Panc1 (cell line): ENCODE measurements at regions not wholly inside any gene's neighbourhood (a gene's known extent, or its start where the extent isn't known, plus 50 kb on each side); places are given as distances from the start of the nearest gene placed in this dataset.

Experiments
- ATAC-seq: fragments of 200-7000 bp; cut with Tn5 transposase; 2 replicates; pipeline ENCODE4 v1.9.1; 2020; ENCODE audit warnings: mild to moderate bottlenecking, moderate library complexity
- BruUV-seq: library from RNA; stranded (reverse); fragments of 400-500 nt; replicated peaks from 2 replicates; lab custom pipeline; 2021; lab: Mats Ljungman, UMichigan
- CTCF ChIA-PET: fragments of 300-600 bp; sonication (Branson Sonifier 250); formaldehyde crosslinking; loops from one replicate; lab custom pipeline; 2022; ENCODE audit warnings: antibody characterized with exemption; lab: Charles Lee
- POLR2A ChIA-PET: fragments of 300-600 bp; sonication (Branson Sonifier 250); formaldehyde crosslinking; loops from one replicate; lab custom pipeline; 2022; ENCODE audit warnings: antibody characterized with exemption; lab: Charles Lee
- DNase-seq: peaks from one replicate; pipeline ENCODE4 v3.0.0-alpha.2; 2010; ENCODE audit warnings: low read depth, low spot score
- H3K27ac ChIP-seq: 2 replicates; pipeline ENCODE4 v1.5.1; 2011; ENCODE audit warnings: mild to moderate bottlenecking, low read length, inconsistent platforms
- H3K27me3 ChIP-seq: fragments of 200-500 bp; sonication (Bioruptor generic); 2 replicates; pipeline ENCODE4 v1.6.0; 2014; ENCODE audit warnings: low read length, inconsistent platforms; ENCODE audit not compliant: control insufficient read depth, insufficient read depth
- H3K36me3 ChIP-seq: fragments of 200-500 bp; sonication (Bioruptor generic); 2 replicates; pipeline ENCODE4 v1.5.1; 2014; ENCODE audit warnings: inconsistent platforms, mild to moderate bottlenecking, low read length, moderate library complexity; ENCODE audit not compliant: control insufficient read depth, insufficient read depth
- H3K4me1 ChIP-seq: 2 replicates; pipeline ENCODE4 v1.5.1; 2011; ENCODE audit warnings: inconsistent platforms, mild to moderate bottlenecking, low read length, moderate library complexity; ENCODE audit not compliant: control insufficient read depth, insufficient read depth
- H3K4me3 ChIP-seq, 2 experiments: 2 replicates each; pipeline ENCODE4 v1.5.1; 2011 to 2012; ENCODE audit warnings: low read depth in 2 of 2, low read length in 2 of 2, mild to moderate bottlenecking in 2 of 2, inconsistent platforms in 1 of 2, moderate library complexity in 1 of 2
- H3K9me3 ChIP-seq: fragments of 200-500 bp; sonication (Bioruptor generic); 2 replicates; pipeline ENCODE4 v1.5.1; 2014; ENCODE audit warnings: low read depth, mild to moderate bottlenecking, inconsistent platforms, low read length, moderate library complexity; ENCODE audit not compliant: control insufficient read depth, insufficient read depth
- POLR2AphosphoS5 ChIP-seq: IDR thresholded peaks from 2 replicates; pipeline ENCODE4 v1.6.1; 2012; ENCODE audit warnings: mild to moderate bottlenecking, low read depth, low read length, moderate library complexity
- SIN3A ChIP-seq: IDR thresholded peaks from 2 replicates; pipeline ENCODE4 v1.6.1; 2012; ENCODE audit warnings: low read depth, mild to moderate bottlenecking, low read length, moderate library complexity, borderline replicate concordance; ENCODE audit not compliant: insufficient read depth
- TCF7L2 ChIP-seq: IDR thresholded peaks from 2 replicates; pipeline ENCODE4 v1.6.1; 2011; ENCODE audit warnings: mild to moderate bottlenecking, low read depth, low read length, inconsistent platforms
- in situ Hi-C: cut with HindIII; loops from 2 replicates; pipeline ENCODE4 v1.10.0; 2016; ENCODE audit warnings: low sequenced_read_pairs, low pct_unique_long_range_greater_than_20kb
- intact Hi-C: fragments of 100-400 bp; cut with micrococcal nuclease; formaldehyde crosslinking; loops from one replicate; pipeline ENCODE4 v1.10.0; 2022; ENCODE audit not compliant: unreplicated experiment
- TF ChIP-seq, protein P1 (sequence below): fragments of 450-650 bp; IDR thresholded peaks from 2 replicates; pipeline ENCODE4 v1.5.1; 2017; ENCODE audit warnings: mild to moderate bottlenecking
- TF ChIP-seq, protein P2 (sequence below), 2 experiments: IDR thresholded peaks; 2 replicates each; pipeline ENCODE4 v1.6.1; 2011 to 2012; ENCODE audit warnings: low read depth in 2 of 2, control low read depth in 1 of 2, low read length in 1 of 2, mild to moderate bottlenecking in 1 of 2, moderate library complexity in 1 of 2; ENCODE audit not compliant: insufficient read depth in 1 of 2

DNA sequence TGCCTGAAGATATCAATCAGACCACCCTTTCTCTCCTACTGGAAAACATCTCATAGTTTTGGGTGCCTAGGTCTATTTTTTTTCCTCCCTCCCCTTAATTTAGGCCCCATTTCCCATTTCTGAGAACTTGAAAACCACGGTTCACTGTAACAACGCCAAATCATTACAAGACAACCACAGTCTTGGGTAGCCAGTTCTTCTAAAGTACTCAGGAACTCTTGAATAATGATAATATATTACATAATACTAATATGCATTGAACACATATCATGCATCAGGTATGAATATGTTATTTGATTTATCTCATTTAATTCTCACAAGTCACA lies 185.1 kb upstream of the ADO start:
- ChIA-PET CTCF (no interaction called here), POLR2A (interaction anchor here (0.6 kb wide), 1 partner anchor 1247 kb away, joined by 4 read pairs; no protein-coding TSS in a partner anchor)
- Histone ChIP-seq H3K27me3 (no peaks in the 10 kb centered on the region; the same call in 1 of the 2 replicates), H3K9me3 (no peaks in the 10 kb centered on the region; the same call in 1 of the 2 replicates), H3K27ac (no peak overlapping the region), H3K36me3 (no peaks in the 10 kb centered on the region), H3K4me3 (no peak overlapping the region), H3K4me1 (no peaks in the 10 kb centered on the region)
- no TSS peak for BruUV-seq
- ATAC-seq (no peak), DNase-seq (no peak)
- no peak for TF ChIP-seq TCF7L2
- no peak for TF ChIP-seq POLR2AphosphoS5
- no peak for TF ChIP-seq SIN3A
- TF ChIP-seq, protein P1, sequence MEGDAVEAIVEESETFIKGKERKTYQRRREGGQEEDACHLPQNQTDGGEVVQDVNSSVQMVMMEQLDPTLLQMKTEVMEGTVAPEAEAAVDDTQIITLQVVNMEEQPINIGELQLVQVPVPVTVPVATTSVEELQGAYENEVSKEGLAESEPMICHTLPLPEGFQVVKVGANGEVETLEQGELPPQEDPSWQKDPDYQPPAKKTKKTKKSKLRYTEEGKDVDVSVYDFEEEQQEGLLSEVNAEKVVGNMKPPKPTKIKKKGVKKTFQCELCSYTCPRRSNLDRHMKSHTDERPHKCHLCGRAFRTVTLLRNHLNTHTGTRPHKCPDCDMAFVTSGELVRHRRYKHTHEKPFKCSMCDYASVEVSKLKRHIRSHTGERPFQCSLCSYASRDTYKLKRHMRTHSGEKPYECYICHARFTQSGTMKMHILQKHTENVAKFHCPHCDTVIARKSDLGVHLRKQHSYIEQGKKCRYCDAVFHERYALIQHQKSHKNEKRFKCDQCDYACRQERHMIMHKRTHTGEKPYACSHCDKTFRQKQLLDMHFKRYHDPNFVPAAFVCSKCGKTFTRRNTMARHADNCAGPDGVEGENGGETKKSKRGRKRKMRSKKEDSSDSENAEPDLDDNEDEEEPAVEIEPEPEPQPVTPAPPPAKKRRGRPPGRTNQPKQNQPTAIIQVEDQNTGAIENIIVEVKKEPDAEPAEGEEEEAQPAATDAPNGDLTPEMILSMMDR, result no peak
- TF ChIP-seq, protein P2, sequence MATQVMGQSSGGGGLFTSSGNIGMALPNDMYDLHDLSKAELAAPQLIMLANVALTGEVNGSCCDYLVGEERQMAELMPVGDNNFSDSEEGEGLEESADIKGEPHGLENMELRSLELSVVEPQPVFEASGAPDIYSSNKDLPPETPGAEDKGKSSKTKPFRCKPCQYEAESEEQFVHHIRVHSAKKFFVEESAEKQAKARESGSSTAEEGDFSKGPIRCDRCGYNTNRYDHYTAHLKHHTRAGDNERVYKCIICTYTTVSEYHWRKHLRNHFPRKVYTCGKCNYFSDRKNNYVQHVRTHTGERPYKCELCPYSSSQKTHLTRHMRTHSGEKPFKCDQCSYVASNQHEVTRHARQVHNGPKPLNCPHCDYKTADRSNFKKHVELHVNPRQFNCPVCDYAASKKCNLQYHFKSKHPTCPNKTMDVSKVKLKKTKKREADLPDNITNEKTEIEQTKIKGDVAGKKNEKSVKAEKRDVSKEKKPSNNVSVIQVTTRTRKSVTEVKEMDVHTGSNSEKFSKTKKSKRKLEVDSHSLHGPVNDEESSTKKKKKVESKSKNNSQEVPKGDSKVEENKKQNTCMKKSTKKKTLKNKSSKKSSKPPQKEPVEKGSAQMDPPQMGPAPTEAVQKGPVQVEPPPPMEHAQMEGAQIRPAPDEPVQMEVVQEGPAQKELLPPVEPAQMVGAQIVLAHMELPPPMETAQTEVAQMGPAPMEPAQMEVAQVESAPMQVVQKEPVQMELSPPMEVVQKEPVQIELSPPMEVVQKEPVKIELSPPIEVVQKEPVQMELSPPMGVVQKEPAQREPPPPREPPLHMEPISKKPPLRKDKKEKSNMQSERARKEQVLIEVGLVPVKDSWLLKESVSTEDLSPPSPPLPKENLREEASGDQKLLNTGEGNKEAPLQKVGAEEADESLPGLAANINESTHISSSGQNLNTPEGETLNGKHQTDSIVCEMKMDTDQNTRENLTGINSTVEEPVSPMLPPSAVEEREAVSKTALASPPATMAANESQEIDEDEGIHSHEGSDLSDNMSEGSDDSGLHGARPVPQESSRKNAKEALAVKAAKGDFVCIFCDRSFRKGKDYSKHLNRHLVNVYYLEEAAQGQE (IDR thresholded peaks at IDR 0.05; ENCODE audit: insufficient read depth in 1 of 2, low read depth in 2 of 2, low read length in 1 of 2), result no peak
- intact Hi-C loops (no loop called here), in situ Hi-C loops (no loop called here)

DNA sequence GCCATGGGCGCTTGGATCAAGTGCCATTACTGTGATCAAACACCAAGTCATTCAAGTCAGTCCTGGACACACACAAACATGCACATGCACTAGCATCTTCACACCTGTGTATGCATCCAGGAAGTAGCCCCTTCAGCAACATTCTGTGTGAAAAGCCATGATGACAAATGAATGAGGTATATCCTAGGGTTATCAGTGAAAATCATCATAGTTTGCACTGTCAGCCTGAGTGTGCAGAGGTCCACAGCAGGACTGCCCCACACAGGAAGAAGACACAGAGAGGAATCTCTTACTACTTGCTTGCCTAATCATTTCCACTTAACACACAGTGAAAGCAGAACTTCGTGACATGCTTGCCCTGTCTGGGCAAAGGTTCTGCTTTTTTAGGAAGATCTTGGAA lies 184.0 kb upstream of the ADO start:
- no peaks in the 10 kb centered on the region for H3K9me3 ChIP-seq
- H3K4me3 ChIP-seq, result no peak overlapping the region
- no peaks in the 10 kb centered on the region; the same call in 1 of the 2 replicates for H3K27me3 ChIP-seq
- intact Hi-C loops (no loop called here), in situ Hi-C loops (no loop called here)
- ChIA-PET CTCF (no interaction called here), POLR2A (no interaction called here)
- DNase-seq (no peak), ATAC-seq (no peak)
- TF ChIP-seq POLR2AphosphoS5 (no peak), SIN3A (no peak), TCF7L2 (no peak)
- TF ChIP-seq, protein P1, result no peak
- TF ChIP-seq, protein P2 (IDR thresholded peaks at IDR 0.05; ENCODE audit: insufficient read depth in 1 of 2, low read depth in 2 of 2, low read length in 1 of 2), result no peak
- no peak overlapping the region for H3K27ac ChIP-seq
- BruUV-seq, result no TSS peak
- H3K4me1 ChIP-seq, result no peaks in the 10 kb centered on the region
- H3K36me3 ChIP-seq, result no peaks in the 10 kb centered on the region
